ENCODE measurements at regions not wholly inside any gene's neighbourhood (a gene's known extent, or its start where the extent isn't known, plus 50 kb on each side); places are given as distances from the start of the nearest gene placed in this dataset.

GRCh38 chr3:81388191-81388590 is 373.3 kb downstream of the GBE1 start:
- H3K36me3 Mint-ChIP-seq = peaks cover 3% of the 10 kb centered on the region
- TF ChIP-seq, protein P1, sequence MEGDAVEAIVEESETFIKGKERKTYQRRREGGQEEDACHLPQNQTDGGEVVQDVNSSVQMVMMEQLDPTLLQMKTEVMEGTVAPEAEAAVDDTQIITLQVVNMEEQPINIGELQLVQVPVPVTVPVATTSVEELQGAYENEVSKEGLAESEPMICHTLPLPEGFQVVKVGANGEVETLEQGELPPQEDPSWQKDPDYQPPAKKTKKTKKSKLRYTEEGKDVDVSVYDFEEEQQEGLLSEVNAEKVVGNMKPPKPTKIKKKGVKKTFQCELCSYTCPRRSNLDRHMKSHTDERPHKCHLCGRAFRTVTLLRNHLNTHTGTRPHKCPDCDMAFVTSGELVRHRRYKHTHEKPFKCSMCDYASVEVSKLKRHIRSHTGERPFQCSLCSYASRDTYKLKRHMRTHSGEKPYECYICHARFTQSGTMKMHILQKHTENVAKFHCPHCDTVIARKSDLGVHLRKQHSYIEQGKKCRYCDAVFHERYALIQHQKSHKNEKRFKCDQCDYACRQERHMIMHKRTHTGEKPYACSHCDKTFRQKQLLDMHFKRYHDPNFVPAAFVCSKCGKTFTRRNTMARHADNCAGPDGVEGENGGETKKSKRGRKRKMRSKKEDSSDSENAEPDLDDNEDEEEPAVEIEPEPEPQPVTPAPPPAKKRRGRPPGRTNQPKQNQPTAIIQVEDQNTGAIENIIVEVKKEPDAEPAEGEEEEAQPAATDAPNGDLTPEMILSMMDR (conservative IDR thresholded peaks at IDR 0.05) = no peak
- no peaks in the 10 kb centered on the region for H3K4me1 Mint-ChIP-seq (ENCODE audit: unreplicated experiment)
- H3K4me3 Mint-ChIP-seq = no peak overlapping the region
- H3K27me3 Mint-ChIP-seq = peaks cover 3% of the 10 kb centered on the region
- no peak overlapping the region for H3K27ac Mint-ChIP-seq
- peaks cover 14% of the 10 kb centered on the region for H3K9me3 Mint-ChIP-seq
- DNase-seq (ENCODE audit: extremely low spot score, unreplicated experiment) = no peak

GRCh38 chr3:81382470-81382869 is 379.0 kb downstream of the GBE1 start:
- DNase-seq (ENCODE audit: extremely low spot score, unreplicated experiment) = no peak
- Mint-ChIP-seq H3K9me3 (no peaks in the 10 kb centered on the region), H3K4me1 (ENCODE audit: unreplicated experiment) (no peaks in the 10 kb centered on the region), H3K27me3 (no peaks in the 10 kb centered on the region), H3K36me3 (no peaks in the 10 kb centered on the region), H3K4me3 (no peak overlapping the region), H3K27ac (no peak overlapping the region)
- TF ChIP-seq, protein P1 (conservative IDR thresholded peaks at IDR 0.05) = no peak

- H3K4me1 Mint-ChIP-seq (ENCODE audit: unreplicated experiment) = no peaks in the 10 kb centered on the region
- H3K27me3 Mint-ChIP-seq = no peaks in the 10 kb centered on the region
- no peaks in the 10 kb centered on the region for H3K36me3 Mint-ChIP-seq
- H3K9me3 Mint-ChIP-seq = no peaks in the 10 kb centered on the region
- H3K4me3 Mint-ChIP-seq = no peak overlapping the region
- no peak overlapping the region for H3K27ac Mint-ChIP-seq
- no peak for DNase-seq (ENCODE audit: extremely low spot score, unreplicated experiment)
- TF ChIP-seq, protein P1 (conservative IDR thresholded peaks at IDR 0.05) = no peak
Observed at GRCh38 chr3:81380234-81380633, 381.2 kb downstream of the GBE1 start.

DNA sequence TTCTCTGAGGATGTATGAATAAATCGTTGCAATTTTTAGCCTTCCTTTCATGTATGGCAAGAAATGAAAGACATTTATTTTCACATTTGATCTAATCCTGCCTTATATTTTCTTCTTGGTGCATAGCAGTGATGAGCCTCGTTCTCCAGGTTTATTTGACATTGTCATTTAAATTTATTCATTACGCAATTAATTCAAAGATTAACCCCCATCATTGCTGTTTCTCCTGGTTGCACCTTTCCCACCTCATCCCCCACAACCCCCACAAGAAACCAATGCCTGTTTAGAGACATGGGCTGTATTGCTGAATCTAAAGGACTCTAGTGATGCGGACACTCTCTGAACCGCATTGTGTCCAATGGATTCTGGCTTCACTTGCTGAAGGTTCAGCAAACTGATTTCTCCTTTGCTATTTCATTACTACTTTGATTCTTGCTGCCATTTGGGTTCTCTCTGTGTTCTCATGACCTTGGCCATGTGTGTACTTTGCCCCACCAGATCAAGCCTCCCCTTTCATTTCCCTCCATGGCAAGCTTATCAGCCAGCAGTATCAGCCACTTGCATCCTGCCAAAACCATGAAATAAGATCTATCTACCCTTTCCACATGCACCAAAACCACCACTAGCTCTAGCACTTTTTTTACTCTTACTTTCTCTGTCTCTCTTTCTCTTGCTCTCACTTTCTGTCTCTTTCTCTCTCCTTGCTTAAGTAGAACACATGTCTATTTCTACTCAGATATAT is 382.7 kb downstream of the GBE1 start:
- Mint-ChIP-seq H3K27me3 (peaks cover 3% of the 10 kb centered on the region), H3K4me1 (ENCODE audit: unreplicated experiment) (no peaks in the 10 kb centered on the region), H3K9me3 (no peaks in the 10 kb centered on the region), H3K36me3 (no peaks in the 10 kb centered on the region), H3K27ac (no peak overlapping the region), H3K4me3 (no peak overlapping the region)
- TF ChIP-seq, protein P1 (conservative IDR thresholded peaks at IDR 0.05) = no peak
- DNase-seq (ENCODE audit: extremely low spot score, unreplicated experiment) = no peak

DNA sequence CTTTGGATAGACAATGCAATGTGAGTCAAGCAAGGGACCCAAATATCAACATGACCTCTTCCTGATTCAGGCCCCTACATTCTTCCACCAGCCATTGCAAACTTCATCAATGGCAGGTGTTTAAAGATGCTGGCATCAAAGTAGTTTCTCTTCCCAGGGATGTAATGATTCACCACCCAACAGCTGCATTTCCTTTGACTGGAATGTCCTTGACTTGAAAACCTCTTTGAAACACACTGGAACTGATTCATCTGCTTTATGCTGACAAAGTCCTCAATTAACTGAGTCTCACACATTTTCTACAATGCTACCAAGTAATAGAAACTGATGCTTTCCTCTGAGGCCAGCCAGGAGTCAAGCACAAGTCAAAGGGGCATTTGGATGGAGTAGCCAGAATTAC is 385.5 kb downstream of the GBE1 start:
- Mint-ChIP-seq H3K36me3 (no peaks in the 10 kb centered on the region), H3K4me1 (ENCODE audit: unreplicated experiment) (no peaks in the 10 kb centered on the region), H3K27ac (no peak overlapping the region), H3K4me3 (no peak overlapping the region), H3K27me3 (peaks cover 3% of the 10 kb centered on the region), H3K9me3 (no peaks in the 10 kb centered on the region)
- TF ChIP-seq, protein P1 (conservative IDR thresholded peaks at IDR 0.05) = no peak
- DNase-seq (ENCODE audit: extremely low spot score, unreplicated experiment) = no peak
